Transverse colon (tissue), 4 donors: ENCODE measurements at regions not wholly inside any gene's neighbourhood (a gene's known extent, or its start where the extent isn't known, plus 50 kb on each side); places are given as distances from the start of the nearest gene placed in this dataset.
A peak's percentile ranks its signal among the peaks of the same experiment; 100 is the strongest.
"Not testable (repeated sequence)": the region's sequence is repeated elsewhere in the genome, so short reads cannot be mapped to it uniquely, and the experiment has no call there.

ENCODE experiments used
- DNase-seq: peaks from one replicate; pipeline ENCODE4 v3.0.0-alpha.2; 2019
- H3K27ac ChIP-seq, 4 donors: fragments of 200-600 bp; sonication (generic); 2 replicates each; pipeline ENCODE4 v1.5.1; 2016 to 2018; ENCODE audit warnings: inconsistent platforms in 4 of 4
- H3K27me3 ChIP-seq: fragments of 200-600 bp; sonication (generic); 2 replicates; pipeline ENCODE4 v1.5.1; 2017; ENCODE audit warnings: inconsistent platforms
- H3K36me3 ChIP-seq, 4 donors: fragments of 200-600 bp; sonication (generic); 2 replicates each; pipeline ENCODE4 v1.5.1; 2017 to 2019; ENCODE audit warnings: inconsistent platforms in 4 of 4
- H3K4me1 ChIP-seq, 4 donors: fragments of 200-600 bp; sonication (generic); 2 replicates each; pipeline ENCODE4 v1.5.1; 2017 to 2020; ENCODE audit warnings: inconsistent platforms in 4 of 4
- H3K4me3 ChIP-seq, 4 donors: fragments of 200-600 bp; sonication (generic); 1 replicate in 1 of 4; 2 replicates in 3 of 4; pipeline versions ENCODE4 v1.5.1 to v1.6.1; 2017 to 2019; ENCODE audit warnings: inconsistent platforms in 4 of 4
- H3K9me3 ChIP-seq, 2 donors: fragments of 200-600 bp; sonication (generic); 2 replicates each; pipeline ENCODE4 v1.5.1; 2017 to 2019; ENCODE audit warnings: inconsistent platforms in 2 of 2
- EP300 ChIP-seq: sonication (generic); formaldehyde crosslinking; IDR thresholded peaks from one replicate; pipeline ENCODE4 v1.6.1; 2017; ENCODE audit warnings: antibody characterized with exemption, low read depth
- POLR2A ChIP-seq: fragments of 450-650 bp; IDR thresholded peaks from one replicate; pipeline ENCODE4 v1.6.1; 2016; ENCODE audit warnings: antibody characterized with exemption, mild to moderate bottlenecking, moderate library complexity
- POLR2AphosphoS5 ChIP-seq, 3 donors: sonication (generic); formaldehyde crosslinking; IDR thresholded peaks; one replicate each; pipeline ENCODE4 v1.6.1; 2016; ENCODE audit warnings: antibody characterized with exemption in 3 of 3
- WGBS, 2 donors: methylation state at CpG; one replicate each; pipeline ENCODE4 v1.1.5; 2018; ENCODE audit warnings: low coverage in 1 of 2; 5-methylcytosine and 5-hydroxymethylcytosine counted together
- in situ Hi-C, 4 donors: fragments of 200-750 bp; cut with MboI; loops; one replicate each; pipeline versions ENCODE4 v1.15.0 to v1.15.1; 2017; ENCODE audit warnings: low sequenced_read_pairs in 3 of 4, low pct_ligation_motif_present in 1 of 4, low pct_unique_long_range_greater_than_20kb in 1 of 4
- intact Hi-C: fragments of 100-400 bp; cut with DNase I; formaldehyde crosslinking; loops from one replicate; pipeline ENCODE4 v1.15.1; 2023; ENCODE audit warnings: low total_unique reads
- TF ChIP-seq, protein P1 (sequence below), 5 experiments: fragments of 200-600 bp in 3 of 5; fragments of 450-650 bp in 2 of 5; sonication (generic) in 3 of 5; IDR thresholded peaks; 1 replicate in 2 of 5; 2 replicates in 3 of 5; pipeline ENCODE4 v1.5.1; 2016 to 2017; ENCODE audit warnings: antibody characterized with exemption in 5 of 5, inconsistent platforms in 3 of 5, mild to moderate bottlenecking in 2 of 5, moderate library complexity in 1 of 5

DNA sequence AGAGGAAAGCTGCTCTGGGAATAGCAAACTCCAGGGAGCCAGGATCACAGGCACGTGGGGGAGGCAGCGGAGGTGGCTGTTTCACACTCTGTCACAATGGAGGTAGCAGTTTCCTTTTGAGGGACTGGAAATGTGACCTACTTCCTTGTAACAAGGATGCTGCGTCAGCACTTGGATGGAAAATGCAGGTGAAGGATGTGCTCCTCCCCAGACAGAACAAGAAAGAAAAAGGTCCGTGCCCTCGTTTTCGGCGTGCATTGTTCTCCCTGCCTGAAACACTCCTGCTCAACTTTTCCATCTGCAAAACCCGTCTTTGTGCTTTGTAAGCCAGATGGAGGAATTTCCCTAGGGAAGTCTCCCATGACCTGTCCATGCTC is 55.1 kb upstream of the SH3PXD2B start:
- TF ChIP-seq, protein P1, sequence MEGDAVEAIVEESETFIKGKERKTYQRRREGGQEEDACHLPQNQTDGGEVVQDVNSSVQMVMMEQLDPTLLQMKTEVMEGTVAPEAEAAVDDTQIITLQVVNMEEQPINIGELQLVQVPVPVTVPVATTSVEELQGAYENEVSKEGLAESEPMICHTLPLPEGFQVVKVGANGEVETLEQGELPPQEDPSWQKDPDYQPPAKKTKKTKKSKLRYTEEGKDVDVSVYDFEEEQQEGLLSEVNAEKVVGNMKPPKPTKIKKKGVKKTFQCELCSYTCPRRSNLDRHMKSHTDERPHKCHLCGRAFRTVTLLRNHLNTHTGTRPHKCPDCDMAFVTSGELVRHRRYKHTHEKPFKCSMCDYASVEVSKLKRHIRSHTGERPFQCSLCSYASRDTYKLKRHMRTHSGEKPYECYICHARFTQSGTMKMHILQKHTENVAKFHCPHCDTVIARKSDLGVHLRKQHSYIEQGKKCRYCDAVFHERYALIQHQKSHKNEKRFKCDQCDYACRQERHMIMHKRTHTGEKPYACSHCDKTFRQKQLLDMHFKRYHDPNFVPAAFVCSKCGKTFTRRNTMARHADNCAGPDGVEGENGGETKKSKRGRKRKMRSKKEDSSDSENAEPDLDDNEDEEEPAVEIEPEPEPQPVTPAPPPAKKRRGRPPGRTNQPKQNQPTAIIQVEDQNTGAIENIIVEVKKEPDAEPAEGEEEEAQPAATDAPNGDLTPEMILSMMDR (IDR thresholded peaks at IDR 0.05) = no peak
- TF ChIP-seq EP300 = no peak
- TF ChIP-seq POLR2AphosphoS5 (IDR thresholded peaks at IDR 0.05) = no peak
- intact Hi-C loops = no loop called here
- in situ Hi-C loops = no loop called here
- WGBS, 2 donors = 75 to 90% methylated on average over 5 to 8 of the region's 8 CpGs
- Histone ChIP-seq H3K27ac (no peak overlapping the region), H3K27me3 (no peaks in the 10 kb centered on the region), H3K9me3 (peaks cover 0 to 15% of the 10 kb centered on the region in 2 donors), H3K36me3 (no peaks in the 10 kb centered on the region), H3K4me1 (peaks cover 6 to 9% (median 8%) of the 10 kb centered on the region in 4 donors), H3K4me3 (no peak overlapping the region)
- peak; percentile 4 for DNase-seq

DNA sequence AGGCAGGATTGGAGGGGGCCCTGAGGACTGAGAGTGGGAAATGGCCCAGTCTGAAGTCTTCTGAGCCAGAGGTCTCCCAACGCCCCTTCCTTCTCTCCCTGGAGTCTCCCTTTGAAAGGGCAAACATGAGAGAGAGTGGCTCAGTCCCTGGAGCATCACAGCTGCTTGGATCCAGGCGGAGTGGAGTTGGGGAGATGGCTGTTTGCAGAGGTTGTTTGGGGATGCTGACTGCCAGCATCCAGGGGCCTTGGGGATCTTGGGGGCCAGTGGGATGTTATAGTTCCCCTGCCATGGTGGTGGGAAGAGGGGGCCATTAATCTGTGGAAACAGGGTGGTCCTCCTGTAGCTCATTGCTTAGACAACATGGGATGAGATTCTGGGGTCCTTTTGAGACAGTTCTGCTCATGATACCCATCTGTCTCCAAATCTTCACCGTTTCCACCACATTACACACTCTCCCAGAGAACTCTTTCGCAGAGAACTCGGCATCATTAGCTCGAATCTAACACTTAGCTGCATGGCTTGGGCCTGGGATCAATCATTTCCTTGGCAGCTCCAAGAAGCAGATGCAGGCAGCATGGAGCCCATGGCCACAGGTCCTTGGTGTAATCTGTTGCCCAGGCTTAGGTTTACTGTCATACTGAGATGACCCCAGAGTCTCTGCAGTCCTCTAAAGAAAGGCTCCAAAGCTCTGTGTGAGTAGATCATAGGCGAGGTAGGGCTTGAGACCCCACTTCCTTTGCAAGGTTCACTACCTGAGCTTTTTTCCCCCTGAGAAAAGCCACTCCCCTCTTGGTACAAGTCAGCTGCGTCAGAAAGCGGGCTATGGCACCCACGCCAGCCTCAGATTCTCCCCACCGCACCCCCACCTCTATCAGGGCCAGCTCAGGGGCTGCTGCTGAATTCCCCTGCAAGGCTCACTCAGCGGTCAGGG is 54.4 kb upstream of the SH3PXD2B start:
- Histone ChIP-seq H3K36me3 (no peaks in the 10 kb centered on the region), H3K9me3 (peaks cover 0 to 15% of the 10 kb centered on the region in 2 donors), H3K4me3 (no peak overlapping the region), H3K27ac (no peak overlapping the region), H3K4me1 (peaks cover 12 to 16% (median 15%) of the 10 kb centered on the region in 4 donors), H3K27me3 (no peaks in the 10 kb centered on the region)
- DNase-seq = peak; percentile 4
- intact Hi-C loops = no loop called here
- no peak for TF ChIP-seq POLR2AphosphoS5 (IDR thresholded peaks at IDR 0.05)
- TF ChIP-seq, protein P1 (IDR thresholded peaks at IDR 0.05) = no peak
- no peak for TF ChIP-seq POLR2A
- TF ChIP-seq EP300 = no peak
- in situ Hi-C loops = no loop called here
- 82% methylated on average over 12 of the region's 12 CpGs; no CpG with 5 or more reads in 1 of the 2 donors for WGBS, 2 donors

DNA sequence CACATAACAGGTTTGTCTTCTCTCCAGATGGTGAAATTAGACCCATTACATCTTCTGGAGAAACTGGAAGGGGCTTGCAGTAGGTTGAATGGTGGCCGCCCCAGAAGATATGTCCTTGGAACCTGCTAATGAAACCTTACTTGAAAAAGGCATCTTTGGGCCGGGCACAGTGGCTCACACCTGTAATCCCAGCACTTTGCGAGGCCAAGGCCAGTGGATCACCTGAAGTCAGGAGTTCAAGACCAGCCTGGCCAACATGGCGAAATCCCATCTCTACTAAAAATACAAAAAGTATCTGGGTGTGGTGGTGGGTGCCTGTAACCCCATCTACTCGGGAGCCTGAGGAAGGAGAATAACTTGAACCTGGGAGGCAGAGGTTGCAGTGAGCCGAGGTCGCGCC is 53.2 kb upstream of the SH3PXD2B start:
- H3K27me3 ChIP-seq, H3K36me3 ChIP-seq, H3K4me3 ChIP-seq, H3K27ac ChIP-seq, intact Hi-C loops, in situ Hi-C loops, DNase-seq: not testable (repeated sequence)
- peaks cover 0 to 11% of the 10 kb centered on the region in 2 donors for H3K9me3 ChIP-seq
- WGBS, 2 donors = 82 to 83% methylated on average over 1 to 8 of the region's 8 CpGs
- H3K4me1 ChIP-seq = peaks cover 14 to 20% (median 19%) of the 10 kb centered on the region in 4 donors

DNA sequence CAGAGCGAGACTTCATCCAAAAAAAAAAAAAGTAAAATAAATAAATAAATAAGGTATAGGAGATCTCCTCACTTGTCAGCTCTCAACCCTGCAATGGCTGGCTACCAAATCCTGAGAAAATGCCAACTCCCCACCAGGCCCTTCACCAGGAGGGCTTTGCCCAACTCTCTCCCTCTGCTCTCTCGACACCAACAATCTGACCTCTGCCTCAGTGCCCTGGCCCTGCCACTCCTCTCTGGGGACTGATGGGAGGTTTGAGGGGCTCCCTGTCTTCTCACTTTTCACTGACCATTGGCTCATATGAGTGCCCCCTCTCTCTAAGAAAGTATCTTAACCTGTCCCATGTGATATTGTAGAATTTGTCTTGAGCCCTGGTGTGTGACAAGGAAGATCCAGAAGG is 52.6 kb upstream of the SH3PXD2B start:
- 93% methylated on average over 2 of the region's 2 CpGs; no CpG with 5 or more reads in 1 of the 2 donors for WGBS, 2 donors
- TF ChIP-seq, protein P1 (IDR thresholded peaks at IDR 0.05) = no peak
- no peak for TF ChIP-seq POLR2AphosphoS5 (IDR thresholded peaks at IDR 0.05)
- TF ChIP-seq EP300 = no peak
- no peak for TF ChIP-seq POLR2A

More for the DNA sequence above, 52.6 kb upstream of the SH3PXD2B start:
- Histone ChIP-seq H3K36me3 (no peaks in the 10 kb centered on the region), H3K27ac (no peak overlapping the region), H3K9me3 (peaks cover 0 to 6% of the 10 kb centered on the region in 2 donors), H3K4me1 (peaks cover 14 to 20% (median 19%) of the 10 kb centered on the region in 4 donors), H3K4me3 (no peak overlapping the region), H3K27me3 (no peaks in the 10 kb centered on the region)
- intact Hi-C loops (no loop called here), in situ Hi-C loops (no loop called here)
- DNase-seq = no peak
